CD1c-positive myeloid dendritic cell (primary cell): ENCODE measurements at regions not wholly inside any gene's neighbourhood (a gene's known extent, or its start where the extent isn't known, plus 50 kb on each side); places are given as distances from the start of the nearest gene placed in this dataset.
"Not testable (repeated sequence)": the region's sequence is repeated elsewhere in the genome, so short reads cannot be mapped to it uniquely, and the experiment has no call there.

Experiments used
- DNase-seq: peaks from one replicate; pipeline ENCODE4 v3.0.0-alpha.2; 2016; ENCODE audit errors: extremely low spot score

- not testable (repeated sequence) for DNase-seq
Measured at GRCh38 chr21:9836547-9836946, 684.8 kb upstream of the TPTE start.

GRCh38 chr21:9837001-9837400 lies 684.4 kb upstream of the TPTE start:
- DNase-seq: peak; percentile 0

GRCh38 chr21:9837526-9837925 lies 683.9 kb upstream of the TPTE start:
- peak; percentile 0 for DNase-seq

- DNase-seq: peak; percentile 2
Measured at GRCh38 chr21:9837946-9838737, 683.2 kb upstream of the TPTE start.

GRCh38 chr21:9838738-9839642 lies 682.4 kb upstream of the TPTE start:
- DNase-seq: peak; percentile 1

GRCh38 chr21:9844106-9844505 lies 677.3 kb upstream of the TPTE start:
- DNase-seq: peak; percentile 0

- DNase-seq: not testable (repeated sequence)
Measured at GRCh38 chr21:9847511-9847910, 673.9 kb upstream of the TPTE start.

GRCh38 chr21:9851166-9851565 lies 670.2 kb upstream of the TPTE start:
- not testable (repeated sequence) for DNase-seq

GRCh38 chr21:9851695-9852094 lies 669.7 kb upstream of the TPTE start:
- DNase-seq: not testable (repeated sequence)

- DNase-seq: not testable (repeated sequence)
Measured at GRCh38 chr21:9857563-9857962, 663.8 kb upstream of the TPTE start.

- not testable (repeated sequence) for DNase-seq
Measured at GRCh38 chr21:9859865-9860264, 661.5 kb upstream of the TPTE start.

GRCh38 chr21:9862456-9862855 lies 658.9 kb upstream of the TPTE start:
- DNase-seq: not testable (repeated sequence)

GRCh38 chr21:9867815-9868214 lies 653.6 kb upstream of the TPTE start:
- not testable (repeated sequence) for DNase-seq

GRCh38 chr21:9873096-9873495 lies 648.3 kb upstream of the TPTE start:
- not testable (repeated sequence) for DNase-seq

GRCh38 chr21:9874136-9874535 lies 647.2 kb upstream of the TPTE start:
- DNase-seq: not testable (repeated sequence)

- DNase-seq: not testable (repeated sequence)
Measured at GRCh38 chr21:9881430-9881829, 640.0 kb upstream of the TPTE start.

- DNase-seq: not testable (repeated sequence)
Measured at GRCh38 chr21:9883047-9883446, 638.3 kb upstream of the TPTE start.

GRCh38 chr21:9883571-9884282 lies 637.7 kb upstream of the TPTE start:
- DNase-seq: not testable (repeated sequence)

- not testable (repeated sequence) for DNase-seq
Measured at GRCh38 chr21:9888500-9888899, 632.9 kb upstream of the TPTE start.

- DNase-seq: not testable (repeated sequence)
Measured at GRCh38 chr21:9903579-9903978, 617.8 kb upstream of the TPTE start.

GRCh38 chr21:9914135-9914534 lies 607.2 kb upstream of the TPTE start:
- not testable (repeated sequence) for DNase-seq

GRCh38 chr21:9919446-9919845 lies 601.9 kb upstream of the TPTE start:
- not testable (repeated sequence) for DNase-seq
